H9 (cell line): ENCODE measurements at regions not wholly inside any gene's neighbourhood (a gene's known extent, or its start where the extent isn't known, plus 50 kb on each side); places are given as distances from the start of the nearest gene placed in this dataset.

Experiments used
- DNase-seq: peaks from one replicate; pipeline ENCODE4 v3.0.0-alpha.2; 2017
- H2AFZ ChIP-seq: one replicate; pipeline ENCODE4 v1.6.1; 2013; ENCODE audit warnings: mild to moderate bottlenecking, low read length, control low read depth, moderate library complexity
- H2AK5ac ChIP-seq: 2 replicates; pipeline ENCODE4 v1.6.1; 2013; ENCODE audit warnings: low read length, control low read depth, mixed read lengths; ENCODE audit not compliant: insufficient read length
- H2BK120ac ChIP-seq: one replicate; pipeline ENCODE4 v1.6.1; 2013; ENCODE audit warnings: low read depth, mild to moderate bottlenecking, low read length, control low read depth, inconsistent platforms; ENCODE audit not compliant: poor library complexity, severe bottlenecking
- H2BK12ac ChIP-seq: 2 replicates; pipeline ENCODE4 v1.6.1; 2013; ENCODE audit warnings: low read length, control low read depth, mixed read lengths, low read depth; ENCODE audit not compliant: insufficient read length
- H2BK15ac ChIP-seq: 2 replicates; pipeline ENCODE4 v1.6.1; 2013; ENCODE audit warnings: low read depth, low read length, control low read depth
- H2BK20ac ChIP-seq: one replicate; pipeline ENCODE4 v1.6.1; 2013; ENCODE audit warnings: low read depth, mild to moderate bottlenecking, low read length, control low read depth, inconsistent platforms; ENCODE audit not compliant: poor library complexity, severe bottlenecking
- H2BK5ac ChIP-seq: 2 replicates; pipeline ENCODE4 v1.6.1; 2013; ENCODE audit warnings: low read length, control low read depth, mixed read lengths; ENCODE audit not compliant: insufficient read length
- H3K14ac ChIP-seq: 2 replicates; pipeline ENCODE4 v1.6.1; 2013; ENCODE audit warnings: low read length, control low read depth; ENCODE audit not compliant: insufficient read depth
- H3K18ac ChIP-seq: 2 replicates; pipeline ENCODE4 v1.6.1; 2013; ENCODE audit warnings: low read depth, mild to moderate bottlenecking, mixed read lengths, low read length, control low read depth; ENCODE audit not compliant: insufficient read length
- H3K23ac ChIP-seq: 2 replicates; pipeline ENCODE4 v1.6.1; 2013; ENCODE audit warnings: low read length, control low read depth, mixed read lengths, low read depth; ENCODE audit not compliant: insufficient read length
- H3K23me2 ChIP-seq: 2 replicates; pipeline ENCODE4 v1.6.1; 2013; ENCODE audit warnings: low read depth, mild to moderate bottlenecking, mixed read lengths, low read length, control low read depth; ENCODE audit not compliant: insufficient read length, poor library complexity, severe bottlenecking
- H3K27ac ChIP-seq: 2 replicates; pipeline ENCODE4 v1.5.1; 2013; ENCODE audit warnings: low read length, control low read depth, mixed read lengths, low read depth; ENCODE audit not compliant: insufficient read length
- H3K27me3 ChIP-seq: 2 replicates; pipeline ENCODE4 v1.6.1; 2013; ENCODE audit warnings: low read length, control low read depth, inconsistent platforms; ENCODE audit not compliant: insufficient read depth
- H3K4ac ChIP-seq: 2 replicates; pipeline ENCODE4 v1.6.1; 2013; ENCODE audit warnings: low read depth, mild to moderate bottlenecking, control low read depth, inconsistent platforms, low read length, moderate library complexity
- H3K4me1 ChIP-seq: 2 replicates; pipeline ENCODE4 v1.6.1; 2013; ENCODE audit warnings: low read length, control low read depth, inconsistent platforms; ENCODE audit not compliant: insufficient read depth
- H3K4me2 ChIP-seq: 2 replicates; pipeline ENCODE4 v1.6.1; 2013; ENCODE audit warnings: low read length, control low read depth, mixed read lengths; ENCODE audit not compliant: insufficient read length, insufficient read depth
- H3K56ac ChIP-seq: 2 replicates; pipeline ENCODE4 v1.6.1; 2013; ENCODE audit warnings: low read depth, mild to moderate bottlenecking, mixed read lengths, low read length, control low read depth; ENCODE audit not compliant: insufficient read length
- H3K79me1 ChIP-seq: 2 replicates; pipeline ENCODE4 v1.6.1; 2013; ENCODE audit warnings: low read depth, mild to moderate bottlenecking, moderate library complexity, low read length, control low read depth, inconsistent platforms; ENCODE audit not compliant: insufficient read depth, poor library complexity, severe bottlenecking
- H3K79me2 ChIP-seq: 2 replicates; pipeline ENCODE4 v1.6.1; 2013; ENCODE audit warnings: low read length, control low read depth, inconsistent platforms; ENCODE audit not compliant: insufficient read depth
- H3K9ac ChIP-seq: 2 replicates; pipeline ENCODE4 v1.6.1; 2013; ENCODE audit warnings: low read length, control low read depth, mixed read lengths; ENCODE audit not compliant: insufficient read length; ENCODE audit errors: extremely low read depth
- H3K9me3 ChIP-seq: one replicate; pipeline ENCODE4 v1.6.1; 2013; ENCODE audit warnings: low read depth, low read length, inconsistent platforms; ENCODE audit not compliant: control insufficient read depth
- H3T11ph ChIP-seq: one replicate; pipeline ENCODE4 v1.6.1; 2013; ENCODE audit warnings: mild to moderate bottlenecking, low read length, control low read depth, inconsistent platforms
- H4K20me1 ChIP-seq: one replicate; pipeline ENCODE4 v1.6.1; 2013; ENCODE audit not compliant: control insufficient read depth, insufficient read length, insufficient read depth
- H4K5ac ChIP-seq: 2 replicates; pipeline ENCODE4 v1.6.1; 2013; ENCODE audit warnings: low read depth, mild to moderate bottlenecking, mixed read lengths, low read length, control low read depth; ENCODE audit not compliant: insufficient read length
- H4K8ac ChIP-seq: replicated peaks from 2 replicates; pipeline ENCODE4 v1.6.1; 2013; ENCODE audit warnings: low read length, control low read depth, mixed read lengths, low read depth; ENCODE audit not compliant: insufficient read length
- H4K91ac ChIP-seq: 2 replicates; pipeline ENCODE4 v1.6.1; 2013; ENCODE audit warnings: low read depth, mild to moderate bottlenecking, moderate library complexity, mixed read lengths, low read length, control low read depth; ENCODE audit not compliant: insufficient read length
- H3K27ac Mint-ChIP-seq, 3 experiments: 2 replicates in 2 of 3; 3 replicates in 1 of 3; pipeline ENCODE4 v1.8.0; 2020 to 2021; ENCODE audit warnings: mixed read lengths in 3 of 3, mild to moderate bottlenecking in 1 of 3, moderate library complexity in 1 of 3
- H3K27me3 Mint-ChIP-seq: 2 replicates; pipeline ENCODE4 v1.8.0; 2021; ENCODE audit warnings: low read depth, mild to moderate bottlenecking, moderate library complexity, mixed read lengths
- H3K36me3 Mint-ChIP-seq, 3 experiments: 2 replicates in 2 of 3; 3 replicates in 1 of 3; pipeline ENCODE4 v1.8.0; 2020 to 2021; ENCODE audit warnings: low read depth in 3 of 3, mixed read lengths in 3 of 3; ENCODE audit not compliant: insufficient read depth in 1 of 3
- H3K4me1 Mint-ChIP-seq, 2 experiments: 2 replicates each; pipeline ENCODE4 v1.8.0; 2020; ENCODE audit warnings: mixed read lengths in 2 of 2
- H3K4me3 Mint-ChIP-seq, 2 experiments: 2 replicates in 1 of 2; 3 replicates in 1 of 2; pipeline ENCODE4 v1.8.0; 2020 to 2021; ENCODE audit warnings: mild to moderate bottlenecking in 2 of 2, mixed read lengths in 2 of 2, moderate library complexity in 1 of 2
- H3K9me3 Mint-ChIP-seq, 2 experiments: 2 replicates in 1 of 2; 3 replicates in 1 of 2; pipeline ENCODE4 v1.8.0; 2020; ENCODE audit warnings: mild to moderate bottlenecking in 2 of 2, mixed read lengths in 2 of 2, moderate library complexity in 1 of 2
- CTCF ChIP-seq: fragments of 200-600 bp; sonication (generic); conservative IDR thresholded peaks from 3 replicates; pipeline ENCODE4 v1.8.0; 2021; ENCODE audit warnings: antibody characterized with exemption, mild to moderate bottlenecking
- WGBS: extraction: QIAGEN DNeasy Blood & Tissue Kit; methylation state at CpG from one replicate; pipeline ENCODE4 v1.1.7; 2013; ENCODE audit warnings: missing lambda C conversion rate, low lambda C conversion rate, mixed read lengths; ENCODE audit not compliant: insufficient read length; ENCODE audit errors: extremely low coverage; 5-methylcytosine and 5-hydroxymethylcytosine counted together

GRCh38 chr16:60346256-60346655, 1612.1 kb upstream of the GOT2 start:
- H3K18ac ChIP-seq, result no peak overlapping the region
- no peak overlapping the region for H3T11ph ChIP-seq
- Mint-ChIP-seq H3K36me3 (peaks cover 0 to 5% (median 3%) of the 10 kb centered on the region in 3 experiments; a peak in 2 of 7 replicates), H3K9me3 (peaks cover 4 to 5% of the 10 kb centered on the region in 2 experiments; a peak in 4 of 5 replicates), H3K4me3 (no peak overlapping the region), H3K4me1 (no peaks in the 10 kb centered on the region), H3K27ac (no peak overlapping the region), H3K27me3 (no peaks in the 10 kb centered on the region)
- WGBS, result no CpG with 5 or more reads among the region's 1 CpG
- no peak overlapping the region for H4K8ac ChIP-seq
- no peak overlapping the region for H2BK12ac ChIP-seq
- no peak for TF ChIP-seq CTCF
- no peaks in the 10 kb centered on the region for H3K9me3 ChIP-seq
- no peaks in the 10 kb centered on the region for H3K27me3 ChIP-seq
- H3K4me2 ChIP-seq, result no peak overlapping the region
- no peaks in the 10 kb centered on the region for H3K79me2 ChIP-seq
- no peak overlapping the region for H2BK20ac ChIP-seq
- no peak overlapping the region for H2BK15ac ChIP-seq
- H2BK120ac ChIP-seq, result no peak overlapping the region
- no peak overlapping the region for H3K56ac ChIP-seq
- H4K5ac ChIP-seq, result no peak overlapping the region
- H3K79me1 ChIP-seq, result no peaks in the 10 kb centered on the region
- H2AFZ ChIP-seq, result no peak overlapping the region
- H3K23ac ChIP-seq, result no peak overlapping the region
- H3K14ac ChIP-seq, result no peak overlapping the region
- DNase-seq, result no peak
- H2BK5ac ChIP-seq, result no peak overlapping the region
- no peak overlapping the region for H2AK5ac ChIP-seq
- H3K4ac ChIP-seq, result no peak overlapping the region
- no peaks in the 10 kb centered on the region for H3K4me1 ChIP-seq
- no peak overlapping the region for H3K9ac ChIP-seq
- H4K20me1 ChIP-seq, result no peaks in the 10 kb centered on the region
- no peak overlapping the region for H4K91ac ChIP-seq
- no peak overlapping the region for H3K27ac ChIP-seq
- no peaks in the 10 kb centered on the region for H3K23me2 ChIP-seq
